ENCODE measurements at regions not wholly inside any gene's neighbourhood (a gene's known extent, or its start where the extent isn't known, plus 50 kb on each side); places are given as distances from the start of the nearest gene placed in this dataset.
"Not testable (repeated sequence)": the region's sequence is repeated elsewhere in the genome, so short reads cannot be mapped to it uniquely, and the experiment has no call there.

- intact Hi-C loops (cut with DNase I): no loop called here
- Histone ChIP-seq H3K4me1 (no peaks in the 10 kb centered on the region), H3K4me3 (replicated peaks in 1 of 3) (no peak overlapping the region), H3K27me3 (no peaks in the 10 kb centered on the region), H3K9me3 (no peaks in the 10 kb centered on the region), H3K27ac (no peak overlapping the region), H3K36me3 (no peaks in the 10 kb centered on the region)
- TF ChIP-seq, protein P1, sequence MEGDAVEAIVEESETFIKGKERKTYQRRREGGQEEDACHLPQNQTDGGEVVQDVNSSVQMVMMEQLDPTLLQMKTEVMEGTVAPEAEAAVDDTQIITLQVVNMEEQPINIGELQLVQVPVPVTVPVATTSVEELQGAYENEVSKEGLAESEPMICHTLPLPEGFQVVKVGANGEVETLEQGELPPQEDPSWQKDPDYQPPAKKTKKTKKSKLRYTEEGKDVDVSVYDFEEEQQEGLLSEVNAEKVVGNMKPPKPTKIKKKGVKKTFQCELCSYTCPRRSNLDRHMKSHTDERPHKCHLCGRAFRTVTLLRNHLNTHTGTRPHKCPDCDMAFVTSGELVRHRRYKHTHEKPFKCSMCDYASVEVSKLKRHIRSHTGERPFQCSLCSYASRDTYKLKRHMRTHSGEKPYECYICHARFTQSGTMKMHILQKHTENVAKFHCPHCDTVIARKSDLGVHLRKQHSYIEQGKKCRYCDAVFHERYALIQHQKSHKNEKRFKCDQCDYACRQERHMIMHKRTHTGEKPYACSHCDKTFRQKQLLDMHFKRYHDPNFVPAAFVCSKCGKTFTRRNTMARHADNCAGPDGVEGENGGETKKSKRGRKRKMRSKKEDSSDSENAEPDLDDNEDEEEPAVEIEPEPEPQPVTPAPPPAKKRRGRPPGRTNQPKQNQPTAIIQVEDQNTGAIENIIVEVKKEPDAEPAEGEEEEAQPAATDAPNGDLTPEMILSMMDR (IDR thresholded peaks at IDR 0.05): no peak
- TF ChIP-seq POLR2A (IDR thresholded peaks at IDR 0.05): no peak
- no peak for DNase-seq
- WGBS, 2 donors: 59 to 63% methylated on average over 7 of the region's 7 CpGs
Measured at GRCh38 chr21:9755611-9756010, 765.8 kb upstream of the TPTE start.

DNA sequence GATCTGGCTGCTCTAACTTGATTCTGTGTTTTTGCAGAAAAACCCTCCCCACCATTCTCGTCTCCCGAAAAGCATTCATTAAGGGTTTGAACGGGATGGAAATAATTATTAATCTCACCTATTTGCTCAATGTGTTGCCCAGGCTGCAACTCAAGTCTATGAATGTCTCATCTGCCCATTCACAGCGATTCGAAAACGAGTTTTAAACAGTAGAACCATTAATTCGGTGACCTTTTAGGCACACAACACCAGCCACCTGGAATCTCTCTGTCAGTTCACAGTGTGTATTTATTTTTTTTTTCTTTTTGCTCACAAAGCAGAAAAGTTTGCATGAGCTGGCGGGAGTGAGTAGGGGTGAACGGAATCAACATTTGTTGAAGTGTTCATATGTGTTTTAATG, 764.7 kb upstream of the TPTE start:
- DNase-seq: no peak
- Histone ChIP-seq H3K27me3 (no peaks in the 10 kb centered on the region), H3K9me3 (no peaks in the 10 kb centered on the region), H3K36me3 (no peaks in the 10 kb centered on the region), H3K27ac (no peak overlapping the region), H3K4me3 (replicated peaks in 1 of 3) (no peak overlapping the region), H3K4me1 (no peaks in the 10 kb centered on the region)
- TF ChIP-seq, protein P1 (IDR thresholded peaks at IDR 0.05): no peak
- no peak for TF ChIP-seq POLR2A (IDR thresholded peaks at IDR 0.05)
- intact Hi-C loops (cut with DNase I): no loop called here
- 72 to 75% methylated on average over 9 of the region's 9 CpGs for WGBS, 2 donors

DNA sequence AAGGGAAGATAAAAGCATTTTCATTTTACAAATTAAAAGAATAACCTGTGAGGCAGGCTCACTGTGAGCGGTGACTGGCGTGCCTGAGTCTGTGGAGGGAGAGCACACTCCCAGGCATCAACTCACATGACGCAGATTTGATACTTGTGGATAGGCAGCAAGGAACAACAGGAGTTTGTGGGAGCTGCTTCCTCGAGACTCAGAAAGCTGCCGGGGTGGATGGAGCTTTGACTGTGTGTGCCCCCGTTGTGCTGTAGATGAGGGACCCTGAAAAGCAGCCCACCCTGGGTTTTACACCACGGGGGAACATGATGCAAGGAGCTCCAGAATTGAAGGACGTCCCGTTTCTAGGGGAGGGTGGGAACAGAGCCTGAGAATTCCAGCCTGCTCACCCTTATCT, 764.3 kb upstream of the TPTE start:
- H3K27ac ChIP-seq; H3K4me3 ChIP-seq (replicated peaks in 1 of 3); H3K9me3 ChIP-seq; H3K27me3 ChIP-seq; intact Hi-C loops (cut with DNase I); H3K4me1 ChIP-seq; DNase-seq; H3K36me3 ChIP-seq: not testable (repeated sequence)
- WGBS, 2 donors: 64 to 67% methylated on average over 9 of the region's 9 CpGs

DNA sequence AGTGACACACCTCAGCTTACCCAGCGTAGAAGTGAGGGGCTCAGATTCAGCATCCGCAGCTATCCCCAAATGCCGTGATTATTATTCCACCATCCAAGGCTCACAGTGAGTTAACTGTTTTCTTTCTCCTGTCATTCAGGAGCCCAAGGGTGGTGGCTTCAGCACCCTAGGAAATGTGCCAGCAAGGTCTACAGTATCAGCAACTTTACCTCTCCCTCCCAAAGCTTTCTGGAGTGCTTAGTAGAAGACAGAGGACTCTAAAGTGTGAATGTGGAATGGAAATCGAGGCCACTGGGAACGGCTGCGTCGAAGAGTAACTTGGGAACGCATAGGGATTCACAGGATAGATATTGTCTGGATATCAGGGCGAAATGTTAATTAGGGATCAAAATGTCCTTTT, 763.8 kb upstream of the TPTE start:
- DNase-seq; H3K27ac ChIP-seq; intact Hi-C loops (cut with DNase I); H3K36me3 ChIP-seq; H3K9me3 ChIP-seq; H3K4me1 ChIP-seq; H3K27me3 ChIP-seq; H3K4me3 ChIP-seq (replicated peaks in 1 of 3): not testable (repeated sequence)
- WGBS, 2 donors: 76 to 82% methylated on average over 9 of the region's 9 CpGs

GRCh38 chr21:9758141-9758540, 763.2 kb upstream of the TPTE start:
- TF ChIP-seq, protein P1 (IDR thresholded peaks at IDR 0.05): no peak
- no peak for TF ChIP-seq POLR2A (IDR thresholded peaks at IDR 0.05)

DNA sequence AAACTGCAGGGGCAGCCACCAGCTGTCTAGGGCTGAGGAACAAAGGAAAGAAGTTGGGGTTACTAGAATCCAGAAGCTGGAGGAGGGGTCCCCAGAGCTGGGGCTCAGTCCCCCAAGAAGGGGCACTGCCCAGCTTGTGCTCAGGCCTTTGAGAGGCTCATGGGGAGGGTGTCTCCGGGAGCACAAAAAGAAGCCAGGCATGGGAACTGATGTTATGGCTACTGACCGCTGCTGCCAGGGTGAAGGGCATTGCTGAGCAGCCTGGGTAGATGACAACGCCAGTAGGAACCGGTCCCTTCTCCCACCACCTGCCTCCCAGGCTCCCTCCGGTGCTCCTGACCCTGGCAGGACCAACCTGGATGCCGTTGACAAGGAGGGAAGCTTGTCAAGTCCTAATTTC, 762.5 kb upstream of the TPTE start:
- no peak for TF ChIP-seq POLR2A (IDR thresholded peaks at IDR 0.05)
- TF ChIP-seq, protein P1 (IDR thresholded peaks at IDR 0.05): no peak
- 61 to 63% methylated on average over 6 of the region's 6 CpGs for WGBS, 2 donors
- intact Hi-C loops (cut with DNase I): no loop called here

More at GRCh38 chr21:9758141-9758540, 763.2 kb upstream of the TPTE start:
- no peaks in the 10 kb centered on the region for H3K27me3 ChIP-seq
- H3K4me1 ChIP-seq: no peaks in the 10 kb centered on the region
- 57 to 66% methylated on average over 6 of the region's 6 CpGs for WGBS, 2 donors
- intact Hi-C loops (cut with DNase I): no loop called here
- no peak overlapping the region for H3K27ac ChIP-seq
- no peaks in the 10 kb centered on the region for H3K9me3 ChIP-seq
- H3K36me3 ChIP-seq: no peaks in the 10 kb centered on the region
- no peak overlapping the region for H3K4me3 ChIP-seq (replicated peaks in 1 of 3)
- DNase-seq: no peak

More for the DNA sequence above, 762.5 kb upstream of the TPTE start:
- H3K36me3 ChIP-seq: no peaks in the 10 kb centered on the region
- DNase-seq: no peak
- H3K27me3 ChIP-seq: no peaks in the 10 kb centered on the region
- no peak overlapping the region for H3K27ac ChIP-seq
- H3K4me1 ChIP-seq: no peaks in the 10 kb centered on the region
- no peaks in the 10 kb centered on the region for H3K9me3 ChIP-seq
- H3K4me3 ChIP-seq (replicated peaks in 1 of 3): no peak overlapping the region

Data from thyroid gland (tissue), 4 donors.